ENCODE measurements at regions not wholly inside any gene's neighbourhood (a gene's known extent, or its start where the extent isn't known, plus 50 kb on each side); places are given as distances from the start of the nearest gene placed in this dataset.

- TF ChIP-seq, protein P1, sequence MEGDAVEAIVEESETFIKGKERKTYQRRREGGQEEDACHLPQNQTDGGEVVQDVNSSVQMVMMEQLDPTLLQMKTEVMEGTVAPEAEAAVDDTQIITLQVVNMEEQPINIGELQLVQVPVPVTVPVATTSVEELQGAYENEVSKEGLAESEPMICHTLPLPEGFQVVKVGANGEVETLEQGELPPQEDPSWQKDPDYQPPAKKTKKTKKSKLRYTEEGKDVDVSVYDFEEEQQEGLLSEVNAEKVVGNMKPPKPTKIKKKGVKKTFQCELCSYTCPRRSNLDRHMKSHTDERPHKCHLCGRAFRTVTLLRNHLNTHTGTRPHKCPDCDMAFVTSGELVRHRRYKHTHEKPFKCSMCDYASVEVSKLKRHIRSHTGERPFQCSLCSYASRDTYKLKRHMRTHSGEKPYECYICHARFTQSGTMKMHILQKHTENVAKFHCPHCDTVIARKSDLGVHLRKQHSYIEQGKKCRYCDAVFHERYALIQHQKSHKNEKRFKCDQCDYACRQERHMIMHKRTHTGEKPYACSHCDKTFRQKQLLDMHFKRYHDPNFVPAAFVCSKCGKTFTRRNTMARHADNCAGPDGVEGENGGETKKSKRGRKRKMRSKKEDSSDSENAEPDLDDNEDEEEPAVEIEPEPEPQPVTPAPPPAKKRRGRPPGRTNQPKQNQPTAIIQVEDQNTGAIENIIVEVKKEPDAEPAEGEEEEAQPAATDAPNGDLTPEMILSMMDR (IDR thresholded peaks at IDR 0.05; ENCODE audit: low read depth, low read length, missing input control): no peak
- TF ChIP-seq JUND (IDR thresholded peaks at IDR 0.05) (no peak), TAF1 (conservative IDR thresholded peaks at IDR 0.05) (no peak), EGR1 (IDR thresholded peaks at IDR 0.05; ENCODE audit: low read depth in 2 of 2) (no peak), RAD21 (IDR thresholded peaks at IDR 0.05) (no peak)
- TF ChIP-seq, protein P2, sequence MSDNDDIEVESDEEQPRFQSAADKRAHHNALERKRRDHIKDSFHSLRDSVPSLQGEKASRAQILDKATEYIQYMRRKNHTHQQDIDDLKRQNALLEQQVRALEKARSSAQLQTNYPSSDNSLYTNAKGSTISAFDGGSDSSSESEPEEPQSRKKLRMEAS (IDR thresholded peaks at IDR 0.05): no peak
Observed at GRCh38 chr9:655875-656274, 185.6 kb upstream of the DMRT1 start.
